DND-41 (cell line): ENCODE measurements at regions not wholly inside any gene's neighbourhood (a gene's known extent, or its start where the extent isn't known, plus 50 kb on each side); places are given as distances from the start of the nearest gene placed in this dataset.

Experiments used
- ATAC-seq: fragments of 200-7000 bp; cut with Tn5 transposase; 3 replicates; pipeline ENCODE4 v1.9.1; 2021; ENCODE audit warnings: low read depth; ENCODE audit not compliant: insufficient read depth
- DNase-seq: peaks from one replicate; pipeline ENCODE4 v3.0.0-alpha.2; 2020
- H2AFZ ChIP-seq: 2 replicates; pipeline ENCODE4 v1.6.0; 2012; ENCODE audit warnings: low read depth, low read length
- H3K27ac ChIP-seq: 2 replicates; pipeline ENCODE4 v1.5.1; 2012; ENCODE audit warnings: low read length, inconsistent platforms
- H3K27me3 ChIP-seq: fragments of 200-600 bp; sonication (generic); 2 replicates; pipeline ENCODE4 v1.6.0; 2012; ENCODE audit warnings: low read length, mild to moderate bottlenecking, inconsistent platforms; ENCODE audit not compliant: insufficient read depth, poor library complexity
- H3K36me3 ChIP-seq: 2 replicates; pipeline ENCODE4 v1.5.1; 2012; ENCODE audit warnings: low read length, inconsistent platforms; ENCODE audit not compliant: insufficient read depth
- H3K4me1 ChIP-seq: 2 replicates; pipeline ENCODE4 v1.5.1; 2012; ENCODE audit warnings: mild to moderate bottlenecking, low read length; ENCODE audit not compliant: insufficient read depth
- H3K4me2 ChIP-seq: 2 replicates; pipeline ENCODE4 v1.6.0; 2012; ENCODE audit warnings: mild to moderate bottlenecking, moderate library complexity, low read length, inconsistent platforms; ENCODE audit not compliant: insufficient read depth
- H3K4me3 ChIP-seq, 2 experiments: fragments of 200-600 bp in 1 of 2; shearing (Covaris generic) in 1 of 2; 2 replicates each; pipeline ENCODE4 v1.5.1; 2012 to 2016; ENCODE audit warnings: inconsistent platforms in 2 of 2, low read length in 2 of 2, mild to moderate bottlenecking in 2 of 2, low read depth in 1 of 2, moderate library complexity in 1 of 2
- H3K79me2 ChIP-seq: 2 replicates; pipeline ENCODE4 v1.6.0; 2012; ENCODE audit warnings: low read length, inconsistent platforms; ENCODE audit not compliant: insufficient read depth
- H3K9ac ChIP-seq: 2 replicates; pipeline ENCODE4 v1.6.0; 2012; ENCODE audit warnings: low read depth, mild to moderate bottlenecking, inconsistent platforms, low read length, moderate library complexity
- H3K9me3 ChIP-seq: 2 replicates; pipeline ENCODE4 v1.5.1; 2012; ENCODE audit warnings: low read length, moderate library complexity, mild to moderate bottlenecking, inconsistent platforms; ENCODE audit not compliant: insufficient read depth, severe bottlenecking
- H4K20me1 ChIP-seq: 2 replicates; pipeline ENCODE4 v1.6.0; 2012; ENCODE audit warnings: low read length; ENCODE audit not compliant: insufficient read depth
- CTCF ChIP-seq: IDR thresholded peaks from 2 replicates; pipeline ENCODE4 v1.5.1; 2012; ENCODE audit warnings: borderline replicate concordance, low read length, moderate library complexity, mild to moderate bottlenecking; ENCODE audit not compliant: poor library complexity, severe bottlenecking; ENCODE audit errors: extremely low read depth
- EZH2 ChIP-seq: IDR thresholded peaks from 3 replicates; pipeline ENCODE4 v1.6.1; 2012; ENCODE audit warnings: borderline replicate concordance, low read depth, mild to moderate bottlenecking, moderate library complexity, low read length, inconsistent platforms; ENCODE audit not compliant: severe bottlenecking

GRCh38 chr5:167440846-167441245, 850.6 kb upstream of the WWC1 start:
- no peak for DNase-seq

GRCh38 chr5:167442922-167443321, 848.5 kb upstream of the WWC1 start:
- Histone ChIP-seq H3K4me1 (no peaks in the 10 kb centered on the region), H2AFZ (no peak overlapping the region), H3K27me3 (no peaks in the 10 kb centered on the region), H3K79me2 (no peaks in the 10 kb centered on the region), H3K27ac (no peak overlapping the region), H4K20me1 (no peaks in the 10 kb centered on the region), H3K36me3 (no peaks in the 10 kb centered on the region), H3K9ac (no peak overlapping the region), H3K4me2 (no peak overlapping the region), H3K4me3 (no peak overlapping the region), H3K9me3 (no peaks in the 10 kb centered on the region)
- TF ChIP-seq EZH2 (no peak), CTCF (no peak)
- ATAC-seq (no peak), DNase-seq (no peak)

More at GRCh38 chr5:167440846-167441245, 850.6 kb upstream of the WWC1 start:
- Histone ChIP-seq H3K4me2 (no peak overlapping the region), H3K9me3 (no peaks in the 10 kb centered on the region), H3K9ac (no peak overlapping the region), H3K79me2 (no peaks in the 10 kb centered on the region), H3K27me3 (no peaks in the 10 kb centered on the region), H3K4me1 (no peaks in the 10 kb centered on the region), H3K27ac (no peak overlapping the region), H3K4me3 (no peak overlapping the region), H4K20me1 (no peaks in the 10 kb centered on the region), H3K36me3 (no peaks in the 10 kb centered on the region), H2AFZ (no peak overlapping the region)
- TF ChIP-seq EZH2: no peak
- no peak for TF ChIP-seq CTCF
- no peak for ATAC-seq

- Histone ChIP-seq H3K4me3 (no peak overlapping the region), H3K79me2 (no peaks in the 10 kb centered on the region), H3K4me2 (no peak overlapping the region), H3K9me3 (no peaks in the 10 kb centered on the region), H3K27me3 (no peaks in the 10 kb centered on the region), H3K9ac (no peak overlapping the region), H3K27ac (no peak overlapping the region), H4K20me1 (no peaks in the 10 kb centered on the region), H3K4me1 (no peaks in the 10 kb centered on the region), H3K36me3 (no peaks in the 10 kb centered on the region), H2AFZ (no peak overlapping the region)
- no peak for ATAC-seq
- TF ChIP-seq EZH2: no peak
- TF ChIP-seq CTCF: no peak
- DNase-seq: no peak
Observed at GRCh38 chr5:167447466-167448375, 843.7 kb upstream of the WWC1 start.
